ENCODE measurements at regions not wholly inside any gene's neighbourhood (a gene's known extent, or its start where the extent isn't known, plus 50 kb on each side); places are given as distances from the start of the nearest gene placed in this dataset.
"Not testable (repeated sequence)": the region's sequence is repeated elsewhere in the genome, so short reads cannot be mapped to it uniquely, and the experiment has no call there.

DNA sequence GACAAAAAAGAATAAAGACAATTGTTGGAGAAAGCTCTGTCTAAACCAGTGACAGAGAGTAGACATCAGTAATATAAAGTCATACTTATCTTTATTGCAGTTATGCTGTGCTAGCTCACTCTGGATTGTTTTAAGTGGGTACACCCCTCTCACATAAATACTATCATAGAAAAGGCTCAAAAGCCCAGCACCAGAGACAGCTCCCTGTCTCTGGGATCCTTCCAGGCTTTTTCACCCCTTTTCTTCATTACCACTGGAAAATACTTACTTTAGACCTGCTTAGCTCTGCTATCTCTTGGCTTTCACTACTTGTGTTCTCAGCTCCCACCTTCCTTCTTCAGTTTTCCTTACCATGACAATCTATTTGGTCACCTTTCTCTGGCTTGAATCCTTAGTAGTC, 259.1 kb upstream of the MINDY3 start:
- Histone ChIP-seq H3K36me3 (ENCODE audit: control insufficient read depth, insufficient read depth, low read length) (no peaks in the 10 kb centered on the region), H3K4me3 (replicated peaks; ENCODE audit: low read depth, low read length) (no peak overlapping the region), H3K27me3 (replicated peaks; ENCODE audit: control insufficient read depth, insufficient read depth, low read length) (no peaks in the 10 kb centered on the region)
- no peak for DNase-seq (ENCODE audit: extremely low read depth, insufficient read length)
- TF ChIP-seq, protein P1, sequence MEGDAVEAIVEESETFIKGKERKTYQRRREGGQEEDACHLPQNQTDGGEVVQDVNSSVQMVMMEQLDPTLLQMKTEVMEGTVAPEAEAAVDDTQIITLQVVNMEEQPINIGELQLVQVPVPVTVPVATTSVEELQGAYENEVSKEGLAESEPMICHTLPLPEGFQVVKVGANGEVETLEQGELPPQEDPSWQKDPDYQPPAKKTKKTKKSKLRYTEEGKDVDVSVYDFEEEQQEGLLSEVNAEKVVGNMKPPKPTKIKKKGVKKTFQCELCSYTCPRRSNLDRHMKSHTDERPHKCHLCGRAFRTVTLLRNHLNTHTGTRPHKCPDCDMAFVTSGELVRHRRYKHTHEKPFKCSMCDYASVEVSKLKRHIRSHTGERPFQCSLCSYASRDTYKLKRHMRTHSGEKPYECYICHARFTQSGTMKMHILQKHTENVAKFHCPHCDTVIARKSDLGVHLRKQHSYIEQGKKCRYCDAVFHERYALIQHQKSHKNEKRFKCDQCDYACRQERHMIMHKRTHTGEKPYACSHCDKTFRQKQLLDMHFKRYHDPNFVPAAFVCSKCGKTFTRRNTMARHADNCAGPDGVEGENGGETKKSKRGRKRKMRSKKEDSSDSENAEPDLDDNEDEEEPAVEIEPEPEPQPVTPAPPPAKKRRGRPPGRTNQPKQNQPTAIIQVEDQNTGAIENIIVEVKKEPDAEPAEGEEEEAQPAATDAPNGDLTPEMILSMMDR (IDR thresholded peaks at IDR 0.05; ENCODE audit: insufficient read depth, low read length, poor library complexity, severe bottlenecking) = no peak

DNA sequence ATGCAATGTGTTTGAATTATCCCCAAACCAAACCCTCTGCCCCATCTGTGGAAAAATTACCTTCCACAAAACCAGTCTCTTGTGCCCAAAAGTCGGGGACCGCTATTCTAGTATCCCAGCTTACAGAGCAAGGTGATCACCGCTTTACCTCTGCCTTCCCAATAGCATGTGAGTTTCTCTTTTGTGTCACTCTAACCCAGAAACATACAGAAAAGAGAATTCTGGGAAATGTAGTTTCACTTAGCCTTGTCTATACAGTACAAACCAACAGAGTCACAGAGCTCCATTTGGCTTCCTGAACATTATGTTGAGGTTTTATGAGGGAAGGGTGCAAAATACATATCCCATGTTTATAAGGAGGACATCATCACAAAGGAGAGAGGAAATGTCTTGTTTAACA, 260.3 kb upstream of the MINDY3 start:
- H3K27me3 ChIP-seq (replicated peaks; ENCODE audit: control insufficient read depth, insufficient read depth, low read length) = no peaks in the 10 kb centered on the region
- no peak overlapping the region for H3K4me3 ChIP-seq (replicated peaks; ENCODE audit: low read depth, low read length)
- no peaks in the 10 kb centered on the region for H3K36me3 ChIP-seq (ENCODE audit: control insufficient read depth, insufficient read depth, low read length)
- no peak for DNase-seq (ENCODE audit: extremely low read depth, insufficient read length)
- TF ChIP-seq, protein P1 (IDR thresholded peaks at IDR 0.05; ENCODE audit: insufficient read depth, low read length, poor library complexity, severe bottlenecking) = no peak

GRCh38 chr10:16141499-16141898, 281.2 kb upstream of the MINDY3 start:
- no peaks in the 10 kb centered on the region for H3K27me3 ChIP-seq (replicated peaks; ENCODE audit: control insufficient read depth, insufficient read depth, low read length)
- no peaks in the 10 kb centered on the region for H3K36me3 ChIP-seq (ENCODE audit: control insufficient read depth, insufficient read depth, low read length)
- TF ChIP-seq, protein P1 (IDR thresholded peaks at IDR 0.05; ENCODE audit: insufficient read depth, low read length, poor library complexity, severe bottlenecking) = no peak
- DNase-seq (ENCODE audit: extremely low read depth, insufficient read length) = no peak
- no peak overlapping the region for H3K4me3 ChIP-seq (replicated peaks; ENCODE audit: low read depth, low read length)

GRCh38 chr10:16146993-16147392, 286.7 kb upstream of the MINDY3 start:
- no peak overlapping the region for H3K4me3 ChIP-seq (replicated peaks; ENCODE audit: low read depth, low read length)
- TF ChIP-seq, protein P1 (IDR thresholded peaks at IDR 0.05; ENCODE audit: insufficient read depth, low read length, poor library complexity, severe bottlenecking) = no peak
- H3K36me3 ChIP-seq (ENCODE audit: control insufficient read depth, insufficient read depth, low read length) = no peaks in the 10 kb centered on the region
- DNase-seq (ENCODE audit: extremely low read depth, insufficient read length) = no peak
- H3K27me3 ChIP-seq (replicated peaks; ENCODE audit: control insufficient read depth, insufficient read depth, low read length) = no peaks in the 10 kb centered on the region

DNA sequence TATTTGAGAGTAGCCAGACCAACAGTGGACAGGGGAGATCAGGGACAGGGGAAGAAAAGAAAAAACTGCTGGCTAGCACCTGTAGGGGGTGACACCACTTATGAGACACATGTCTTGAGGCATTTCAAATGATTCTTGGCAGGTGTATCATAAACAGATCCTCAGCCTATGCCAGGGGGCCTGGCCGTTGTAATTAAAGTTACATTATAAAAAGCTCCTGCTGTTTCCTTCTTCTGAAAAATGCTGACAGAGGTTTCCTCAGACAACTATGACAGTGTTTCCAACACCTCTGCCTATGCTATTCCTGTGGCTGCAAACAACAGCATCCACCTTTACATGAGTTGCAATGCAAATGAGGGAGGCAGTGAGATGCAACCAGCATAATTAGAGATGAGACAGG, 281.0 kb upstream of the PTER start:
- no peak overlapping the region for H3K4me3 ChIP-seq (replicated peaks; ENCODE audit: low read depth, low read length)
- TF ChIP-seq, protein P1 (IDR thresholded peaks at IDR 0.05; ENCODE audit: insufficient read depth, low read length, poor library complexity, severe bottlenecking) = peak; percentile 13
- no peaks in the 10 kb centered on the region for H3K36me3 ChIP-seq (ENCODE audit: control insufficient read depth, insufficient read depth, low read length)
- no peaks in the 10 kb centered on the region for H3K27me3 ChIP-seq (replicated peaks; ENCODE audit: control insufficient read depth, insufficient read depth, low read length)
- DNase-seq (ENCODE audit: extremely low read depth, insufficient read length) = no peak

DNA sequence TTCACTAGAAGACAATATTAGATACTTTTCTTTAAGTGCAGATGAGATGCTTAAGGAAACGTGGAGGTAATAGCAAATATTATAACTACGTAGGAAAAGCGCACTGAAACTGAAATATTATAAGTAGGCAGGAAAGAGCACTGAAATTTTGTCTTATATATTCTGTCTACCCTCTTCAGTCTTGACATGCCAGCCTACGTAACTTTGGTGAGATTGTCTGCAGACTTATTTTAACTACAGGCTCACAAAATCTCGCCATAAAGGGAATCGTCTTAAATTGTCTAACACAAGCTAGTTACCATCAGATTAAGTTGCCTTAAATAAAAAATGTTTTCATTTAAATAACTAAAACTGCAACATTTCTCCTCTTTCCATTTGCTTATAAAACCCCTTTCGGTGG, 280.1 kb upstream of the PTER start:
- Histone ChIP-seq H3K4me3 (replicated peaks; ENCODE audit: low read depth, low read length) (no peak overlapping the region), H3K27me3 (replicated peaks; ENCODE audit: control insufficient read depth, insufficient read depth, low read length) (no peaks in the 10 kb centered on the region), H3K36me3 (ENCODE audit: control insufficient read depth, insufficient read depth, low read length) (no peaks in the 10 kb centered on the region)
- no peak for DNase-seq (ENCODE audit: extremely low read depth, insufficient read length)
- TF ChIP-seq, protein P1 (IDR thresholded peaks at IDR 0.05; ENCODE audit: insufficient read depth, low read length, poor library complexity, severe bottlenecking) = no peak

- H3K4me3 ChIP-seq (replicated peaks; ENCODE audit: low read depth, low read length); DNase-seq (ENCODE audit: extremely low read depth, insufficient read length); H3K36me3 ChIP-seq (ENCODE audit: control insufficient read depth, insufficient read depth, low read length); H3K27me3 ChIP-seq (replicated peaks; ENCODE audit: control insufficient read depth, insufficient read depth, low read length): not testable (repeated sequence)
Measured at GRCh38 chr10:16165067-16165466, 271.7 kb upstream of the PTER start.
